ENCODE measurements at regions not wholly inside any gene's neighbourhood (a gene's known extent, or its start where the extent isn't known, plus 50 kb on each side); places are given as distances from the start of the nearest gene placed in this dataset.
"Not testable (repeated sequence)": the region's sequence is repeated elsewhere in the genome, so short reads cannot be mapped to it uniquely, and the experiment has no call there.

- Histone ChIP-seq H3K4me3 (ENCODE audit: low read depth in 1 of 2, low read length in 2 of 2) (no peak overlapping the region), H3K36me3 (ENCODE audit: control insufficient read depth in 1 of 2, insufficient read depth in 2 of 2, low read length in 2 of 2) (no peaks in the 10 kb centered on the region), H3K9ac (ENCODE audit: low read depth in 1 of 2, low read length in 2 of 2) (no peak overlapping the region), H3K27ac (ENCODE audit: low read depth, low read length) (no peak overlapping the region), H3K27me3 (ENCODE audit: control insufficient read depth in 1 of 2, insufficient read depth in 2 of 2, low read length in 2 of 2) (no peaks in the 10 kb centered on the region), H3K4me1 (ENCODE audit: control insufficient read depth in 1 of 2, insufficient read depth in 2 of 2, low read length in 2 of 2) (no peaks in the 10 kb centered on the region), H3K9me3 (ENCODE audit: control insufficient read depth in 1 of 2, low read length in 2 of 2) (no peaks in the 10 kb centered on the region)
Observed at GRCh38 chr2:171266102-171266501, 105.4 kb upstream of the TLK1 start.

GRCh38 chr2:171261529-171261928 is 100.8 kb upstream of the TLK1 start:
- H3K27ac ChIP-seq (ENCODE audit: low read depth, low read length); H3K36me3 ChIP-seq (ENCODE audit: control insufficient read depth in 1 of 2, insufficient read depth in 2 of 2, low read length in 2 of 2); H3K27me3 ChIP-seq (ENCODE audit: control insufficient read depth in 1 of 2, insufficient read depth in 2 of 2, low read length in 2 of 2); H3K9me3 ChIP-seq (ENCODE audit: control insufficient read depth in 1 of 2, low read length in 2 of 2); H3K4me3 ChIP-seq (ENCODE audit: low read depth in 1 of 2, low read length in 2 of 2); H3K9ac ChIP-seq (ENCODE audit: low read depth in 1 of 2, low read length in 2 of 2); H3K4me1 ChIP-seq (ENCODE audit: control insufficient read depth in 1 of 2, insufficient read depth in 2 of 2, low read length in 2 of 2): not testable (repeated sequence)

- no peak overlapping the region for H3K9ac ChIP-seq (ENCODE audit: low read depth in 1 of 2, low read length in 2 of 2)
- no peak overlapping the region for H3K4me3 ChIP-seq (ENCODE audit: low read depth in 1 of 2, low read length in 2 of 2)
- H3K4me1 ChIP-seq (ENCODE audit: control insufficient read depth in 1 of 2, insufficient read depth in 2 of 2, low read length in 2 of 2) = no peaks in the 10 kb centered on the region
- no peaks in the 10 kb centered on the region for H3K36me3 ChIP-seq (ENCODE audit: control insufficient read depth in 1 of 2, insufficient read depth in 2 of 2, low read length in 2 of 2)
- H3K27ac ChIP-seq (ENCODE audit: low read depth, low read length) = no peak overlapping the region
- no peaks in the 10 kb centered on the region for H3K9me3 ChIP-seq (ENCODE audit: control insufficient read depth in 1 of 2, low read length in 2 of 2)
- no peaks in the 10 kb centered on the region for H3K27me3 ChIP-seq (ENCODE audit: control insufficient read depth in 1 of 2, insufficient read depth in 2 of 2, low read length in 2 of 2)
Observed at GRCh38 chr2:171260471-171261424, 100.1 kb upstream of the TLK1 start.

DNA sequence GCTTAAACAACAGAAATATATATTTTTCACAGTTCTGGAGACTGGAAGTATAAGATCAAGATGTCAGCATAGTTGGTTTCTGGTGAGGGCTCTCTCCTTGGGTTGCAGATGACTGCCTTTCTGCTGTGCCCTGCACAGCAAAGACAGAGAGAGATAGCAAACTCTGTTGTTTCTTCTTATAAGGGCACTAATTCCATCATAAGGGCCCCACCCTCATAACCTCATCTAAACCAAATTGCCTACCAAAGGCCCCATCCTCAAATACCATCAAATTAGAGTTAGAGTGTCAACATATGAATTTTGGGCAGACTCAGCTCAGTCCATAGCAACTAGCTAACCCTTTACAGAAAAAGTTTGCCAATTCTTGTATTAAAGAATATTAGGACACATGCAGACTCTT is 94.0 kb upstream of the TLK1 start:
- Histone ChIP-seq H3K4me1 (ENCODE audit: control insufficient read depth in 1 of 2, insufficient read depth in 2 of 2, low read length in 2 of 2) (no peaks in the 10 kb centered on the region), H3K4me3 (ENCODE audit: low read depth in 1 of 2, low read length in 2 of 2) (no peak overlapping the region), H3K27ac (ENCODE audit: low read depth, low read length) (no peak overlapping the region), H3K27me3 (ENCODE audit: control insufficient read depth in 1 of 2, insufficient read depth in 2 of 2, low read length in 2 of 2) (no peaks in the 10 kb centered on the region), H3K9ac (ENCODE audit: low read depth in 1 of 2, low read length in 2 of 2) (no peak overlapping the region), H3K9me3 (ENCODE audit: control insufficient read depth in 1 of 2, low read length in 2 of 2) (peaks cover 0 to 3% of the 10 kb centered on the region in 2 donors), H3K36me3 (ENCODE audit: control insufficient read depth in 1 of 2, insufficient read depth in 2 of 2, low read length in 2 of 2) (no peaks in the 10 kb centered on the region)

DNA sequence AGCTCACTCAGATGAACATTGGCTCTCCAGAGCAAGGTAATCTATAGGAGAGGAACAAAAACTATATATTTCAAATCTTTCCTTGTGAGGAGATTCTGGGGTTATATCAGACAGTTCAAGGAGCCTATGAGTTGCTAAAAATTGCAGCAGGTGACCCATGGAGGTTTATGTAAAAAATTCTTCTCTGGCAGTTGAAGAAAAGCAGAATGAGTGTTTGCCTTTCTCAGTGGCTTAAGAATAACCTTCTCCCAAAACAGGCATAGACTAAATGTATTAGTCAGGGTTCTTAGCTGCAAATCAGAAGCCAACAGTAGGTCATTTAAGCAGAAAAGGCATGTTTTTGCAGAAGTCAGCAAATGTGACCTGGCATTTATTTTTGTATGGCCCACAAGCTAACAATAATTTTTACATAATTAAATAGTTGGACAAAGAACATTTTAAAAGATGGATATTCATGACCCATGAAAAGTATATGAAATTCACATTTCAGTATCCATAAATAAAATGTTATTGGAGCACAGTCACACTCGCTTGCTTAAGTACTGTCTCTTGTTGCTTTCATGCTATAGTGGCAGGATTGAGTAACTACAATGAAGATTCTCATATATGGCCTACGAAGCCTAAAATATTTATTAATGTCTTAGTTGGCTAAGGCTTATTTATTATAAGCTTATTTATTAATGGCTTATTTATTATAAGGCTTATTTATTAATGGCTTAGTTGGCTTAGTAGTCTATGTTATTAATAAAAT is 93.4 kb upstream of the TLK1 start:
- Histone ChIP-seq H3K9me3 (ENCODE audit: control insufficient read depth in 1 of 2, low read length in 2 of 2) (peaks cover 0 to 3% of the 10 kb centered on the region in 2 donors), H3K36me3 (ENCODE audit: control insufficient read depth in 1 of 2, insufficient read depth in 2 of 2, low read length in 2 of 2) (no peaks in the 10 kb centered on the region), H3K27ac (ENCODE audit: low read depth, low read length) (no peak overlapping the region), H3K4me1 (ENCODE audit: control insufficient read depth in 1 of 2, insufficient read depth in 2 of 2, low read length in 2 of 2) (no peaks in the 10 kb centered on the region), H3K9ac (ENCODE audit: low read depth in 1 of 2, low read length in 2 of 2) (no peak overlapping the region), H3K4me3 (ENCODE audit: low read depth in 1 of 2, low read length in 2 of 2) (no peak overlapping the region), H3K27me3 (ENCODE audit: control insufficient read depth in 1 of 2, insufficient read depth in 2 of 2, low read length in 2 of 2) (no peaks in the 10 kb centered on the region)

DNA sequence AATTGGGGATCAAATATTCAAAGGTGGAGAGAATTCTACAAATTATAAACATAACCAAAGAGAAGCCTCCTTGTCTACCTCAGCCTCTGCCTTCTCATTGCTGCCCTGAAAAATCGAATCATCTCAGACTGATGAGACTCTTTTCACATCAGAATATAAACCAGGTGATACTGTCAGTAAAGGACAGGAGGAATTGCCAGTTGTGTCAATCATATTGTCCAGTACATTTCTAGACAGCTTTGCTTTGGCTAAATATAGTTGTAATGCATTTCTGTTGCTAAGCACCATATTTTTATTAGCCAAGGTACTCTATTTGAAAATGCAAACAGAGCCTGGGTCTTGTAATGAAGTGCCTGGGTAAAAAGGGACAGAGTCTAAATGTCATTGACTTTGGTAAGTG is 92.6 kb upstream of the TLK1 start:
- Histone ChIP-seq H3K9ac (ENCODE audit: low read depth in 1 of 2, low read length in 2 of 2) (no peak overlapping the region), H3K27me3 (ENCODE audit: control insufficient read depth in 1 of 2, insufficient read depth in 2 of 2, low read length in 2 of 2) (no peaks in the 10 kb centered on the region), H3K4me1 (ENCODE audit: control insufficient read depth in 1 of 2, insufficient read depth in 2 of 2, low read length in 2 of 2) (no peaks in the 10 kb centered on the region), H3K9me3 (ENCODE audit: control insufficient read depth in 1 of 2, low read length in 2 of 2) (peaks cover 0 to 3% of the 10 kb centered on the region in 2 donors), H3K27ac (ENCODE audit: low read depth, low read length) (no peak overlapping the region), H3K4me3 (ENCODE audit: low read depth in 1 of 2, low read length in 2 of 2) (no peak overlapping the region), H3K36me3 (ENCODE audit: control insufficient read depth in 1 of 2, insufficient read depth in 2 of 2, low read length in 2 of 2) (no peaks in the 10 kb centered on the region)

DNA sequence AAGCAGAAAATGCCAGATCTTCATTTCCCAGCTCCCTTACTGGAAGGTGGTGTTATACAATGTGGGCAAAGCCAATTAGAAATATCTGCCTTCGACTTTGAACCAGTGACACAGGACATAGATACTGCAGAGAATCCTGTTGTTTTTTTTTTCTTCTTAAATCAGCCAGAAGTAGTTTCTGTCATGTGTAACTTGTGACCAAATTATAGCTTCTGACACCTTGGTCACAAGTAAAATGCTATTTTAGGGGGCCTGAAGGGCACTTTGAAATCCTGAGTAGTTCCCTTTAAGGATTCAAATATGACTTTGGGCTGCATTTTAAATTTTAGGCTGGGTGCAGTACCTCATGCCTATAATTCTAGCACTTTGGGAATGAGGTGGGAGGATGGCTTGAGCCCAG is 89.0 kb upstream of the TLK1 start:
- H3K27ac ChIP-seq (ENCODE audit: low read depth, low read length) = no peak overlapping the region
- H3K4me1 ChIP-seq (ENCODE audit: control insufficient read depth in 1 of 2, insufficient read depth in 2 of 2, low read length in 2 of 2) = no peaks in the 10 kb centered on the region
- no peaks in the 10 kb centered on the region for H3K36me3 ChIP-seq (ENCODE audit: control insufficient read depth in 1 of 2, insufficient read depth in 2 of 2, low read length in 2 of 2)
- H3K9me3 ChIP-seq (ENCODE audit: control insufficient read depth in 1 of 2, low read length in 2 of 2) = peaks cover 8 to 14% of the 10 kb centered on the region in 2 donors
- H3K27me3 ChIP-seq (ENCODE audit: control insufficient read depth in 1 of 2, insufficient read depth in 2 of 2, low read length in 2 of 2) = no peaks in the 10 kb centered on the region
- no peak overlapping the region for H3K9ac ChIP-seq (ENCODE audit: low read depth in 1 of 2, low read length in 2 of 2)
- H3K4me3 ChIP-seq (ENCODE audit: low read depth in 1 of 2, low read length in 2 of 2) = no peak overlapping the region

DNA sequence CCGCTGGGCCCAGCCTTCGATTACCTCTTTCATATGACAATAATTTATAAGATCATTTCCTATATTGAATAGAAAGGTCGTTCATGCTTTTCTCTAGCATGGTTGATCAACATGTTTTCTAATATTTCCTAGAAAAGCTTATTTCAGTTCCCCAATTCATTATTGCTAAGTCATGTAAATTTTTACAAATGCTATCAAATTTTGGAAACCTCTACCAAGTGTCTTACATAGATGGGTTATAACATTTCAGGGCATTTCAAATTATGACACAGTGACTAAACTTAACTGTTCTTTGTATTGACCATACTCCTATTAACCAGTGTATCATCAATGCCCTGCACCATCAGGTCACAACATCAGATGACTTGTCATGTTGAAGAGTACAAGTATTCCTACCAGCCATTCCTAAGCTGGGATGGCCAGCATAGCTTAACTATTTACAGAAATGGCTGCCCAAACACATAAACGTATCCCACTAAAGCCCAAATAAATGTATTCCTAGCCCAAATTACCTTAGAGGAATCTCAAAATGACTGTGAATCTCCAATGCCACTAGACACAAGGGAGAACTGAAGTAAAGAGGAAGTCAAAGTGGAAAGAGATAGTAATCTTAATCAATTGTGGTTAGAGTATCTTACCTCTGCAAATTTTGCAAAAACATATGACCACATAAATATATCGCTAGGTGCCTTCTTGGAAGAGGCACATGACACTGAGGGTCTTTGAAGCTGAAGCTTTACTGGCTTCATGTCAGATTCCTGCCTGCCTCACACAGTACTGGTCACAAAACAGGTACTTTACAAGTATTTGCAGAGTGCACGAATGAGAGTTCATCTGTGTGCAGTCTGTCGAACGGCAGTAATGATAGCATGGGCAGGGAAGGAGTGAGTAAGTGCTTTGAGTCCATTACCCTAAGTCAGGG is 87.3 kb upstream of the TLK1 start:
- Histone ChIP-seq H3K27me3 (ENCODE audit: control insufficient read depth in 1 of 2, insufficient read depth in 2 of 2, low read length in 2 of 2) (no peaks in the 10 kb centered on the region), H3K9ac (ENCODE audit: low read depth in 1 of 2, low read length in 2 of 2) (no peak overlapping the region), H3K4me3 (ENCODE audit: low read depth in 1 of 2, low read length in 2 of 2) (no peak overlapping the region), H3K9me3 (ENCODE audit: control insufficient read depth in 1 of 2, low read length in 2 of 2) (peaks cover 8 to 14% of the 10 kb centered on the region in 2 donors), H3K4me1 (ENCODE audit: control insufficient read depth in 1 of 2, insufficient read depth in 2 of 2, low read length in 2 of 2) (no peaks in the 10 kb centered on the region), H3K27ac (ENCODE audit: low read depth, low read length) (no peak overlapping the region), H3K36me3 (ENCODE audit: control insufficient read depth in 1 of 2, insufficient read depth in 2 of 2, low read length in 2 of 2) (no peaks in the 10 kb centered on the region)

DNA sequence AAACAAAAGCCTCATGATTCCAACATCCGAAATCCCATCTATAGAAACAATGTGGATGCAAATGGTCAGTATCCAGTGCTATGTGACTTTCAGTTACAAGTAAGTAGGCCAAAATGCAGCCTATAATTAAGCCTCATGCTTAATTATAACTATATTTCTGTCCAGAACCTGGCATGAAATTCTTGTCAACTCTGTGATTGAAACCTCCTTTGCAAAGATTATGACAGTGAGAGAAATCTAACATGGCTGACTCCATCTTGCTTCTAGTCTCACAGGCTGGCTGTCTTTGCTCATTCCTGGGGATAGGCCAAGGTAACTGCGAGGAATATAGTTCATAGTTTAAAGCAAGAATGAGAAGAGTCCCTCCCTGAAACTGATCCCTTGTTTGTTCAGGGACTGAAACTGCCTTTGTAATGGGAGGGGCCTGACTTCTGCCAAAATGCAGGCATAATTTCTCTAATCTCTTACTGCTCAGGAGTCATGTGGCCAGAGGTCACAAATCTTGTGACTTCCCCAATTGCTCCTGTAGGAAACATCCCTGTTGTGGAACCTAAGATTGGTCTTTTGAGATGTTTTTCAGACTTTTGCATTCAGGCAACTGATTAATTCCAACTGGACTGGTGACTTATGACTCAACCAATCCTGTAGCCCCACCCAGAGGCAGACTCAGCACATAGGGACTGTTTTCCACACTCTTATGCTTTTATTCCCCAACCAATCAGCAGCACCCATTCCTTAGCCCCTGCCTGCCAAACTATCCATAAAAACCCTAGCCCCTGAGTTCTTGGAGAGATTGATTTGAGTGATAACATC is 84.5 kb upstream of the TLK1 start:
- Histone ChIP-seq H3K4me3 (ENCODE audit: low read depth in 1 of 2, low read length in 2 of 2) (no peak overlapping the region), H3K27ac (ENCODE audit: low read depth, low read length) (no peak overlapping the region), H3K9ac (ENCODE audit: low read depth in 1 of 2, low read length in 2 of 2) (no peak overlapping the region), H3K4me1 (ENCODE audit: control insufficient read depth in 1 of 2, insufficient read depth in 2 of 2, low read length in 2 of 2) (no peaks in the 10 kb centered on the region), H3K27me3 (ENCODE audit: control insufficient read depth in 1 of 2, insufficient read depth in 2 of 2, low read length in 2 of 2) (no peaks in the 10 kb centered on the region), H3K9me3 (ENCODE audit: control insufficient read depth in 1 of 2, low read length in 2 of 2) (peaks cover 8 to 14% of the 10 kb centered on the region in 2 donors), H3K36me3 (ENCODE audit: control insufficient read depth in 1 of 2, insufficient read depth in 2 of 2, low read length in 2 of 2) (no peaks in the 10 kb centered on the region)

Data from duodenal mucosa (tissue), 2 donors.